Osteoblast (primary cell): ENCODE measurements at regions not wholly inside any gene's neighbourhood (a gene's known extent, or its start where the extent isn't known, plus 50 kb on each side); places are given as distances from the start of the nearest gene placed in this dataset.

ENCODE experiments used
- DNase-seq: peaks from one replicate; pipeline ENCODE4 v3.0.0; 2011; ENCODE audit warnings: low spot score, mixed read lengths; ENCODE audit not compliant: insufficient read length; ENCODE audit errors: missing footprints
- H2AFZ ChIP-seq: 2 replicates; pipeline ENCODE4 v1.6.0; 2011; ENCODE audit warnings: mild to moderate bottlenecking, low read length
- H3K27ac ChIP-seq: 2 replicates; pipeline ENCODE4 v1.5.1; 2011; ENCODE audit warnings: mild to moderate bottlenecking, low read depth, low read length, moderate library complexity
- H3K27me3 ChIP-seq: 2 replicates; pipeline ENCODE4 v1.6.0; 2012; ENCODE audit warnings: mild to moderate bottlenecking, control low read depth, inconsistent platforms, low read length, moderate library complexity; ENCODE audit not compliant: insufficient read depth
- H3K36me3 ChIP-seq: 2 replicates; pipeline ENCODE4 v1.5.1; 2011; ENCODE audit warnings: mild to moderate bottlenecking, low read length, control low read depth, moderate library complexity; ENCODE audit not compliant: insufficient read depth
- H3K4me1 ChIP-seq: 2 replicates; pipeline ENCODE4 v1.5.1; 2011; ENCODE audit warnings: mild to moderate bottlenecking, low read length, control low read depth, moderate library complexity; ENCODE audit not compliant: insufficient read depth
- H3K4me2 ChIP-seq: 2 replicates; pipeline ENCODE4 v1.6.0; 2011; ENCODE audit warnings: mild to moderate bottlenecking, low read length; ENCODE audit not compliant: insufficient read depth
- H3K4me3 ChIP-seq: fragments of 200-600 bp; sonication (generic); 3 replicates; pipeline ENCODE4 v1.5.1; 2012; ENCODE audit warnings: mild to moderate bottlenecking, low read length, inconsistent platforms; ENCODE audit not compliant: insufficient read depth
- H3K79me2 ChIP-seq: 2 replicates; pipeline ENCODE4 v1.6.0; 2012; ENCODE audit warnings: mild to moderate bottlenecking, low read length, control low read depth, inconsistent platforms; ENCODE audit not compliant: insufficient read depth
- H3K9me3 ChIP-seq: 2 replicates; pipeline ENCODE4 v1.5.1; 2011; ENCODE audit warnings: low read depth, low read length, control low read depth
- H4K20me1 ChIP-seq: 2 replicates; pipeline ENCODE4 v1.6.0; 2012; ENCODE audit warnings: mild to moderate bottlenecking, low read length, control low read depth; ENCODE audit not compliant: insufficient read depth
- TF ChIP-seq, protein P1 (sequence below): IDR thresholded peaks from 2 replicates; pipeline ENCODE4 v1.5.1; 2011; ENCODE audit warnings: mild to moderate bottlenecking, low read depth, low read length, moderate library complexity; ENCODE audit errors: extremely low read depth

- H2AFZ ChIP-seq = no peak overlapping the region
- H3K9me3 ChIP-seq = no peaks in the 10 kb centered on the region
- no peak overlapping the region for H3K4me3 ChIP-seq
- H3K27me3 ChIP-seq = no peaks in the 10 kb centered on the region
- no peaks in the 10 kb centered on the region for H4K20me1 ChIP-seq
- no peak for DNase-seq
- no peak overlapping the region for H3K27ac ChIP-seq
- no peak overlapping the region for H3K4me2 ChIP-seq
- H3K79me2 ChIP-seq = no peaks in the 10 kb centered on the region
- H3K4me1 ChIP-seq = no peaks in the 10 kb centered on the region
- TF ChIP-seq, protein P1, sequence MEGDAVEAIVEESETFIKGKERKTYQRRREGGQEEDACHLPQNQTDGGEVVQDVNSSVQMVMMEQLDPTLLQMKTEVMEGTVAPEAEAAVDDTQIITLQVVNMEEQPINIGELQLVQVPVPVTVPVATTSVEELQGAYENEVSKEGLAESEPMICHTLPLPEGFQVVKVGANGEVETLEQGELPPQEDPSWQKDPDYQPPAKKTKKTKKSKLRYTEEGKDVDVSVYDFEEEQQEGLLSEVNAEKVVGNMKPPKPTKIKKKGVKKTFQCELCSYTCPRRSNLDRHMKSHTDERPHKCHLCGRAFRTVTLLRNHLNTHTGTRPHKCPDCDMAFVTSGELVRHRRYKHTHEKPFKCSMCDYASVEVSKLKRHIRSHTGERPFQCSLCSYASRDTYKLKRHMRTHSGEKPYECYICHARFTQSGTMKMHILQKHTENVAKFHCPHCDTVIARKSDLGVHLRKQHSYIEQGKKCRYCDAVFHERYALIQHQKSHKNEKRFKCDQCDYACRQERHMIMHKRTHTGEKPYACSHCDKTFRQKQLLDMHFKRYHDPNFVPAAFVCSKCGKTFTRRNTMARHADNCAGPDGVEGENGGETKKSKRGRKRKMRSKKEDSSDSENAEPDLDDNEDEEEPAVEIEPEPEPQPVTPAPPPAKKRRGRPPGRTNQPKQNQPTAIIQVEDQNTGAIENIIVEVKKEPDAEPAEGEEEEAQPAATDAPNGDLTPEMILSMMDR = no peak
- no peaks in the 10 kb centered on the region for H3K36me3 ChIP-seq
These were observed 268.0 kb upstream of the ARHGEF26 start for GRCh38 chr3:153853163-153853562.

DNA sequence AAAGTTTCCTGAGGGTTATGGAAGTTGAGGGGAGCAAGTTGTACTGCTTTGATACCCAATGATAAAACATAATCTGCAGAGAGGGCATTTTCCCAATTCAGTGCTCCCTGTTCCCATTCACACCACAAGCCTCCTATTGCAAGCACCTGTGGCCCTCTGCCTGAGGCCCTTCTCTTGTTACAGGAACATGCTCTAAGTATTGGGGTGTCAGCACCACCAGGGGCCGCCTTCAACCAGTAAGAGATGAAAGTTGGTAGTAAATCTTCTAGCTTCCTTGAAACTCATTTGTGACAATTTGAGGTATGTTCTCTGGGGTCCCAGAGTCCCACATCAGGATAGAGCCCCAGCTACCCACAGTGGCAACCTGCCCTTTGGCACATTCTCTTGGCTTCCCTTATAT, 265.4 kb upstream of the ARHGEF26 start:
- no peak for DNase-seq
- Histone ChIP-seq H3K4me3 (no peak overlapping the region), H3K4me1 (no peaks in the 10 kb centered on the region), H4K20me1 (no peaks in the 10 kb centered on the region), H3K27me3 (no peaks in the 10 kb centered on the region), H3K4me2 (no peak overlapping the region), H3K9me3 (no peaks in the 10 kb centered on the region), H3K36me3 (no peaks in the 10 kb centered on the region), H3K27ac (no peak overlapping the region), H3K79me2 (no peaks in the 10 kb centered on the region), H2AFZ (no peak overlapping the region)
- TF ChIP-seq, protein P1 = no peak

- Histone ChIP-seq H3K4me2 (no peak overlapping the region), H3K9me3 (no peaks in the 10 kb centered on the region), H3K4me3 (no peak overlapping the region), H3K36me3 (no peaks in the 10 kb centered on the region), H3K27me3 (no peaks in the 10 kb centered on the region), H2AFZ (no peak overlapping the region), H4K20me1 (no peaks in the 10 kb centered on the region), H3K79me2 (no peaks in the 10 kb centered on the region), H3K4me1 (no peaks in the 10 kb centered on the region), H3K27ac (no peak overlapping the region)
- peak; percentile 13 for DNase-seq
- TF ChIP-seq, protein P1 = no peak
These were observed 264.3 kb upstream of the ARHGEF26 start for GRCh38 chr3:153856932-153857331.

- Histone ChIP-seq H3K36me3 (no peaks in the 10 kb centered on the region), H3K9me3 (no peaks in the 10 kb centered on the region), H2AFZ (no peak overlapping the region), H3K4me2 (no peak overlapping the region), H3K4me3 (no peak overlapping the region), H3K27me3 (no peaks in the 10 kb centered on the region), H3K79me2 (no peaks in the 10 kb centered on the region), H3K4me1 (no peaks in the 10 kb centered on the region), H3K27ac (no peak overlapping the region), H4K20me1 (no peaks in the 10 kb centered on the region)
- TF ChIP-seq, protein P1 = no peak
- DNase-seq = no peak
These were observed 256.4 kb upstream of the ARHGEF26 start for GRCh38 chr3:153864793-153865192.
